Prostate gland (tissue), 2 donors: ENCODE measurements at regions not wholly inside any gene's neighbourhood (a gene's known extent, or its start where the extent isn't known, plus 50 kb on each side); places are given as distances from the start of the nearest gene placed in this dataset.

Experiments
- CTCF ChIP-seq, 4 experiments: fragments of 200-600 bp in 2 of 4; fragments of 450-650 bp in 2 of 4; sonication (generic) in 2 of 4; IDR thresholded peaks; 1 replicate in 3 of 4; 2 replicates in 1 of 4; pipeline ENCODE4 v1.5.1; 2016 to 2019; ENCODE audit warnings: antibody characterized with exemption in 4 of 4, mild to moderate bottlenecking in 2 of 4, moderate library complexity in 2 of 4
- POLR2A ChIP-seq: fragments of 450-650 bp; IDR thresholded peaks from one replicate; pipeline ENCODE4 v1.6.1; 2016; ENCODE audit warnings: antibody characterized with exemption, mild to moderate bottlenecking

- TF ChIP-seq CTCF (IDR thresholded peaks at IDR 0.05) (no peak), POLR2A (no peak)
These were observed 52.2 kb upstream of the PRDX6 start for GRCh38 chr1:173424782-173425407.
